ENCODE measurements at regions not wholly inside any gene's neighbourhood (a gene's known extent, or its start where the extent isn't known, plus 50 kb on each side); places are given as distances from the start of the nearest gene placed in this dataset.

GRCh38 chr17:12222392-12222791 lies 201.7 kb downstream of the MAP2K4 start:
- Histone ChIP-seq H3K9me3 (ENCODE audit: low read depth, low read length, poor library complexity, severe bottlenecking) (no peaks in the 10 kb centered on the region), H3K4me1 (ENCODE audit: insufficient read depth, low read length, poor library complexity, severe bottlenecking) (no peaks in the 10 kb centered on the region), H3K36me3 (ENCODE audit: insufficient read depth, low read length, poor library complexity, severe bottlenecking) (no peaks in the 10 kb centered on the region), H3K4me3 (ENCODE audit: low read depth, low read length, poor library complexity, severe bottlenecking) (no peak overlapping the region), H3K27ac (ENCODE audit: low read depth, low read length, poor library complexity, severe bottlenecking) (no peak overlapping the region), H3K27me3 (replicated peaks; ENCODE audit: insufficient read depth, low read depth, low read length, poor library complexity) (peaks cover 34% of the 10 kb centered on the region)
- intact Hi-C loops (cut with micrococcal nuclease; ENCODE audit: unreplicated experiment) = no loop called here
- ChIA-PET CTCF (no interaction called here), POLR2A (ENCODE audit: low non-redundant PET) (no interaction called here)
- BruUV-seq (replicated peaks) = no TSS peak
- DNase-seq (ENCODE audit: low spot score) = no peak
- TF ChIP-seq CTCF (conservative IDR thresholded peaks at IDR 0.05; ENCODE audit: low read depth, low read length) = no peak
- TF ChIP-seq EZH2 (IDR thresholded peaks at IDR 0.05; ENCODE audit: borderline replicate concordance, low read depth, low read length, poor library complexity, severe bottlenecking) = no peak

- CTCF ChIA-PET = no interaction called here
Observed at GRCh38 chr17:12227547-12227946, 206.9 kb downstream of the MAP2K4 start.

GRCh38 chr17:12229335-12229734 lies 208.7 kb downstream of the MAP2K4 start:
- no peak for TF ChIP-seq EZH2 (IDR thresholded peaks at IDR 0.05; ENCODE audit: borderline replicate concordance, low read depth, low read length, poor library complexity, severe bottlenecking)
- no peak for TF ChIP-seq CTCF (conservative IDR thresholded peaks at IDR 0.05; ENCODE audit: low read depth, low read length)
- POLR2A ChIA-PET (ENCODE audit: low non-redundant PET) = no interaction called here
- BruUV-seq (replicated peaks) = no TSS peak
- peaks cover 14% of the 10 kb centered on the region for H3K27me3 ChIP-seq (replicated peaks; ENCODE audit: insufficient read depth, low read depth, low read length, poor library complexity)
- intact Hi-C loops (cut with micrococcal nuclease; ENCODE audit: unreplicated experiment) = no loop called here
- H3K36me3 ChIP-seq (ENCODE audit: insufficient read depth, low read length, poor library complexity, severe bottlenecking) = no peaks in the 10 kb centered on the region
- H3K4me1 ChIP-seq (ENCODE audit: insufficient read depth, low read length, poor library complexity, severe bottlenecking) = no peaks in the 10 kb centered on the region
- H3K27ac ChIP-seq (ENCODE audit: low read depth, low read length, poor library complexity, severe bottlenecking) = no peak overlapping the region
- no peaks in the 10 kb centered on the region for H3K9me3 ChIP-seq (ENCODE audit: low read depth, low read length, poor library complexity, severe bottlenecking)
- CTCF ChIA-PET = no interaction called here
- H3K4me3 ChIP-seq (ENCODE audit: low read depth, low read length, poor library complexity, severe bottlenecking) = no peak overlapping the region
- no peak for DNase-seq (ENCODE audit: low spot score)

More at GRCh38 chr17:12227547-12227946, 206.9 kb downstream of the MAP2K4 start:
- peaks cover 9% of the 10 kb centered on the region for H3K27me3 ChIP-seq (replicated peaks; ENCODE audit: insufficient read depth, low read depth, low read length, poor library complexity)
- BruUV-seq (replicated peaks) = no TSS peak
- POLR2A ChIA-PET (ENCODE audit: low non-redundant PET) = no interaction called here
- no peaks in the 10 kb centered on the region for H3K9me3 ChIP-seq (ENCODE audit: low read depth, low read length, poor library complexity, severe bottlenecking)
- H3K4me1 ChIP-seq (ENCODE audit: insufficient read depth, low read length, poor library complexity, severe bottlenecking) = no peaks in the 10 kb centered on the region
- no peak overlapping the region for H3K27ac ChIP-seq (ENCODE audit: low read depth, low read length, poor library complexity, severe bottlenecking)
- no peaks in the 10 kb centered on the region for H3K36me3 ChIP-seq (ENCODE audit: insufficient read depth, low read length, poor library complexity, severe bottlenecking)
- no peak for DNase-seq (ENCODE audit: low spot score)
- intact Hi-C loops (cut with micrococcal nuclease; ENCODE audit: unreplicated experiment) = no loop called here
- H3K4me3 ChIP-seq (ENCODE audit: low read depth, low read length, poor library complexity, severe bottlenecking) = no peak overlapping the region
- TF ChIP-seq CTCF (conservative IDR thresholded peaks at IDR 0.05; ENCODE audit: low read depth, low read length) = no peak
- TF ChIP-seq EZH2 (IDR thresholded peaks at IDR 0.05; ENCODE audit: borderline replicate concordance, low read depth, low read length, poor library complexity, severe bottlenecking) = no peak
